Smooth muscle cell (in vitro differentiated cells): ENCODE measurements at regions not wholly inside any gene's neighbourhood (a gene's known extent, or its start where the extent isn't known, plus 50 kb on each side); places are given as distances from the start of the nearest gene placed in this dataset.

Source experiments
- DNase-seq: peaks from one replicate; lab custom pipeline; 2025; ENCODE audit not compliant: unreplicated experiment; lab: John Stamatoyannopoulos, UW
- H2AFZ ChIP-seq: fragments of 200-600 bp; sonication (generic); 2 replicates; pipeline ENCODE4 v1.6.0; 2016; ENCODE audit warnings: antibody characterized with exemption, low read depth, mild to moderate bottlenecking
- H3F3A ChIP-seq: fragments of 200-600 bp; sonication (generic); 2 replicates; pipeline ENCODE4 v1.6.0; 2017; ENCODE audit warnings: antibody characterized with exemption, low read depth
- H3K27ac ChIP-seq: fragments of 200-600 bp; sonication (generic); 2 replicates; pipeline ENCODE4 v1.5.1; 2016; ENCODE audit warnings: low read depth, mild to moderate bottlenecking
- H3K27me3 ChIP-seq: fragments of 200-600 bp; sonication (generic); 2 replicates; pipeline ENCODE4 v1.6.1; 2016; ENCODE audit warnings: low read depth, mild to moderate bottlenecking
- H3K36me3 ChIP-seq: fragments of 200-600 bp; sonication (generic); 2 replicates; pipeline ENCODE4 v1.5.1; 2016; ENCODE audit warnings: low read depth
- H3K4me1 ChIP-seq: fragments of 200-600 bp; sonication (generic); 2 replicates; pipeline ENCODE4 v1.5.1; 2016; ENCODE audit warnings: low read depth
- H3K4me2 ChIP-seq: fragments of 200-600 bp; sonication (generic); 2 replicates; pipeline ENCODE4 v1.6.0; 2016; ENCODE audit warnings: mild to moderate bottlenecking
- H3K4me3 ChIP-seq: fragments of 200-600 bp; sonication (generic); 2 replicates; pipeline ENCODE4 v1.5.1; 2016; ENCODE audit warnings: mild to moderate bottlenecking
- H3K79me2 ChIP-seq: fragments of 200-600 bp; sonication (generic); 2 replicates; pipeline ENCODE4 v1.6.0; 2016; ENCODE audit warnings: low read depth, mild to moderate bottlenecking
- H3K9ac ChIP-seq: fragments of 200-600 bp; sonication (generic); 2 replicates; pipeline ENCODE4 v1.6.0; 2016; ENCODE audit warnings: low read depth
- H3K9me3 ChIP-seq: fragments of 200-600 bp; sonication (generic); replicated peaks from 2 replicates; pipeline ENCODE4 v1.5.1; 2016; ENCODE audit warnings: low read depth
- H4K20me1 ChIP-seq: fragments of 200-600 bp; sonication (generic); 2 replicates; pipeline ENCODE4 v1.6.0; 2016; ENCODE audit warnings: low read depth
- WGBS: methylation state at CpG from one replicate; pipeline ENCODE4 v1.1.7; 2016; ENCODE audit warnings: low lambda C conversion rate; 5-methylcytosine and 5-hydroxymethylcytosine counted together
- TF ChIP-seq, protein P1 (sequence below): fragments of 200-600 bp; sonication (generic); IDR thresholded peaks from 2 replicates; pipeline ENCODE4 v1.5.1; 2017; ENCODE audit warnings: borderline replicate concordance, mild to moderate bottlenecking, antibody characterized with exemption; ENCODE audit not compliant: insufficient read depth, poor library complexity, severe bottlenecking

DNA sequence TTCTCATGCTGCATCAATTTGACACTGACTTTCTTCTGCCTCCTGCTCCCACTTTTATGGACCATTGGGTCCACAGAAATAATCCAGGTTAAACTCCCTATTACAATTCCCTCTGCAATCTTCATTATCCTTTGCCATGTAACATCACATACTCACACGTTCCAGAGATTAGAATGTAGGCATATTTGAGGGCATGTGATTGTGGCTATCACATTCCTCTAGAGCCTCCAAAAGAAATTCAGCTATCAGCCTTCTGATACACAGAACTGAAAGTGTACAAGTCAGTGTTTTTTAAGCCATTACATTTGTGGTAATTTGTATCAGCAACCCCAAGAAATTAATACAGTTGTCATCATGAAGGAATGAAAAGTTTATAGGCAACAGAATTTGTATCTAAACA is 892.4 kb downstream of the RPS29 start:
- Histone ChIP-seq H3K27ac (peak overlapping the region; percentile 31), H3K9me3 (no peaks in the 10 kb centered on the region), H2AFZ (peak overlapping the region; percentile 24), H3K36me3 (no peaks in the 10 kb centered on the region), H3K4me2 (peak overlapping the region; percentile 19), H3K79me2 (no peaks in the 10 kb centered on the region), H3K27me3 (no peaks in the 10 kb centered on the region), H3K9ac (no peak overlapping the region), H4K20me1 (no peaks in the 10 kb centered on the region), H3F3A (peaks cover 2% of the 10 kb centered on the region), H3K4me3 (no peak overlapping the region), H3K4me1 (no peaks in the 10 kb centered on the region)
- DNase-seq = no peak
- 22% methylated on average over 1 of the region's 1 CpG for WGBS
- TF ChIP-seq, protein P1, sequence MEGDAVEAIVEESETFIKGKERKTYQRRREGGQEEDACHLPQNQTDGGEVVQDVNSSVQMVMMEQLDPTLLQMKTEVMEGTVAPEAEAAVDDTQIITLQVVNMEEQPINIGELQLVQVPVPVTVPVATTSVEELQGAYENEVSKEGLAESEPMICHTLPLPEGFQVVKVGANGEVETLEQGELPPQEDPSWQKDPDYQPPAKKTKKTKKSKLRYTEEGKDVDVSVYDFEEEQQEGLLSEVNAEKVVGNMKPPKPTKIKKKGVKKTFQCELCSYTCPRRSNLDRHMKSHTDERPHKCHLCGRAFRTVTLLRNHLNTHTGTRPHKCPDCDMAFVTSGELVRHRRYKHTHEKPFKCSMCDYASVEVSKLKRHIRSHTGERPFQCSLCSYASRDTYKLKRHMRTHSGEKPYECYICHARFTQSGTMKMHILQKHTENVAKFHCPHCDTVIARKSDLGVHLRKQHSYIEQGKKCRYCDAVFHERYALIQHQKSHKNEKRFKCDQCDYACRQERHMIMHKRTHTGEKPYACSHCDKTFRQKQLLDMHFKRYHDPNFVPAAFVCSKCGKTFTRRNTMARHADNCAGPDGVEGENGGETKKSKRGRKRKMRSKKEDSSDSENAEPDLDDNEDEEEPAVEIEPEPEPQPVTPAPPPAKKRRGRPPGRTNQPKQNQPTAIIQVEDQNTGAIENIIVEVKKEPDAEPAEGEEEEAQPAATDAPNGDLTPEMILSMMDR = no peak

- no peak overlapping the region for H3K9ac ChIP-seq
- no peak overlapping the region for H3K4me2 ChIP-seq
- H3F3A ChIP-seq = peaks cover 2% of the 10 kb centered on the region
- H3K9me3 ChIP-seq = no peaks in the 10 kb centered on the region
- no peaks in the 10 kb centered on the region for H3K4me1 ChIP-seq
- no peak overlapping the region for H3K27ac ChIP-seq
- TF ChIP-seq, protein P1 = peak; percentile 16
- H4K20me1 ChIP-seq = no peaks in the 10 kb centered on the region
- H2AFZ ChIP-seq = no peak overlapping the region
- no peaks in the 10 kb centered on the region for H3K27me3 ChIP-seq
- no peak overlapping the region for H3K4me3 ChIP-seq
- DNase-seq = no peak
- 88% methylated on average over 1 of the region's 1 CpG for WGBS
- no peaks in the 10 kb centered on the region for H3K79me2 ChIP-seq
- no peaks in the 10 kb centered on the region for H3K36me3 ChIP-seq
Observed at GRCh38 chr14:48690349-48690748, 895.8 kb downstream of the RPS29 start.

DNA sequence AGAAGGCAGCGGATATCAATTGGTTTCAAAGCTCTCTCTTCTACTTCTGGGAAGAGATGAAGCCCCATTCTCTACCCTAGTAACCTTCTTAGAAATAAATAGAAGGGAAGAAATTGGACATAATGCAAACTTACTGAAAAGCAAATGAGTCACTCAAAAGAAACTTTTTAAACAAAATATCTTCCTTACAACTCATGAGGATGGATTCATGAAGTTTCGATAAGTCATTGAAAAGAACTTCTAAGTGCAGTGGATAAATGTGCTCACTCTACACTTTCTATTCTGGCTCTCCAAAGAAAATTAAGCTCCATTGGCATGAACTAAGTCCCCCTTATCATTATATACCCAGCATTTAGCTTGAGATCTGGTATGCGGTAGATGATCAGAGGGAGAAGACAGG is 899.5 kb downstream of the RPS29 start:
- Histone ChIP-seq H4K20me1 (no peaks in the 10 kb centered on the region), H3K4me2 (peak overlapping the region; percentile 34), H3K27me3 (no peaks in the 10 kb centered on the region), H3K79me2 (no peaks in the 10 kb centered on the region), H3K9me3 (no peaks in the 10 kb centered on the region), H3K4me3 (no peak overlapping the region), H3K4me1 (no peaks in the 10 kb centered on the region), H3F3A (peaks cover 2% of the 10 kb centered on the region), H3K9ac (no peak overlapping the region), H2AFZ (peak overlapping the region; percentile 2), H3K36me3 (no peaks in the 10 kb centered on the region), H3K27ac (no peak overlapping the region)
- TF ChIP-seq, protein P1 = no peak
- 78% methylated on average over 3 of the region's 3 CpGs for WGBS
- no peak for DNase-seq

- H3K9ac ChIP-seq = no peak overlapping the region
- 88% methylated on average over 2 of the region's 2 CpGs for WGBS
- no peaks in the 10 kb centered on the region for H3F3A ChIP-seq
- H3K4me3 ChIP-seq = no peak overlapping the region
- H4K20me1 ChIP-seq = no peaks in the 10 kb centered on the region
- no peaks in the 10 kb centered on the region for H3K36me3 ChIP-seq
- no peaks in the 10 kb centered on the region for H3K27me3 ChIP-seq
- H3K79me2 ChIP-seq = no peaks in the 10 kb centered on the region
- H3K4me2 ChIP-seq = no peak overlapping the region
- H3K9me3 ChIP-seq = no peaks in the 10 kb centered on the region
- H3K4me1 ChIP-seq = no peaks in the 10 kb centered on the region
- DNase-seq = no peak
- TF ChIP-seq, protein P1 = no peak
- H2AFZ ChIP-seq = no peak overlapping the region
- H3K27ac ChIP-seq = no peak overlapping the region
Observed at GRCh38 chr14:48672506-48672905, 913.7 kb downstream of the RPS29 start.
